Hepatocyte (in vitro differentiated cells): ENCODE measurements at regions not wholly inside any gene's neighbourhood (a gene's known extent, or its start where the extent isn't known, plus 50 kb on each side); places are given as distances from the start of the nearest gene placed in this dataset.

Experiments
- CTCF ChIP-seq: fragments of 200-600 bp; sonication (generic); IDR thresholded peaks from 2 replicates; pipeline ENCODE4 v1.5.1; 2016; ENCODE audit warnings: antibody characterized with exemption, mild to moderate bottlenecking; ENCODE audit not compliant: poor library complexity
- EZH2 ChIP-seq: fragments of 200-600 bp; sonication (generic); IDR thresholded peaks from 2 replicates; pipeline ENCODE4 v1.6.1; 2016; ENCODE audit warnings: antibody characterized with exemption, mild to moderate bottlenecking, borderline replicate concordance
- EZH2phosphoT487 ChIP-seq: fragments of 200-600 bp; sonication (generic); IDR thresholded peaks from one replicate; pipeline ENCODE4 v1.6.1; 2018; ENCODE audit warnings: antibody characterized with exemption, mild to moderate bottlenecking, low read depth, moderate library complexity; ENCODE audit not compliant: unreplicated experiment, severe bottlenecking

GRCh38 chr13:79614250-79614918, 133.4 kb downstream of the NDFIP2 start:
- TF ChIP-seq CTCF, result no peak
- no peak for TF ChIP-seq EZH2phosphoT487
- no peak for TF ChIP-seq EZH2
